Neural cell (in vitro differentiated cells): ENCODE measurements at regions not wholly inside any gene's neighbourhood (a gene's known extent, or its start where the extent isn't known, plus 50 kb on each side); places are given as distances from the start of the nearest gene placed in this dataset.

ENCODE experiments used
- EP300 ChIP-seq: fragments of 450-650 bp; conservative IDR thresholded peaks from 2 replicates; pipeline ENCODE4 v1.6.1; 2014; ENCODE audit warnings: antibody characterized with exemption, mild to moderate bottlenecking, moderate library complexity; ENCODE audit not compliant: poor library complexity, severe bottlenecking
- EZH2 ChIP-seq: fragments of 200-600, 300-800 bp; shearing (Covaris generic), sonication (generic); IDR thresholded peaks from 2 replicates; pipeline ENCODE4 v1.6.1; 2014; ENCODE audit warnings: antibody characterized with exemption, low read length, borderline replicate concordance, mild to moderate bottlenecking; ENCODE audit not compliant: insufficient read depth, poor library complexity, severe bottlenecking
- MXI1 ChIP-seq: fragments of 450-650 bp; conservative IDR thresholded peaks from 2 replicates; pipeline ENCODE4 v1.6.1; 2014; ENCODE audit warnings: antibody characterized with exemption, mild to moderate bottlenecking; ENCODE audit not compliant: poor library complexity, severe bottlenecking
- POLR2AphosphoS5 ChIP-seq: IDR thresholded peaks from 2 replicates; pipeline ENCODE4 v1.6.1; 2012
- RAD21 ChIP-seq: fragments of 450-650 bp; conservative IDR thresholded peaks from 2 replicates; pipeline ENCODE4 v1.6.1; 2014; ENCODE audit warnings: antibody characterized with exemption, mild to moderate bottlenecking, moderate library complexity
- TAF1 ChIP-seq: IDR thresholded peaks from 2 replicates; pipeline ENCODE4 v1.6.1; 2012; ENCODE audit warnings: low read depth
- TF ChIP-seq, protein P1 (sequence below): fragments of 450-650 bp; IDR thresholded peaks from 2 replicates; pipeline ENCODE4 v1.5.1; 2014; ENCODE audit warnings: antibody characterized with exemption, mild to moderate bottlenecking, moderate library complexity; ENCODE audit not compliant: poor library complexity, severe bottlenecking
- TF ChIP-seq, protein P2 (sequence below): IDR thresholded peaks from 2 replicates; pipeline ENCODE4 v1.6.1; 2012; ENCODE audit warnings: borderline replicate concordance

DNA sequence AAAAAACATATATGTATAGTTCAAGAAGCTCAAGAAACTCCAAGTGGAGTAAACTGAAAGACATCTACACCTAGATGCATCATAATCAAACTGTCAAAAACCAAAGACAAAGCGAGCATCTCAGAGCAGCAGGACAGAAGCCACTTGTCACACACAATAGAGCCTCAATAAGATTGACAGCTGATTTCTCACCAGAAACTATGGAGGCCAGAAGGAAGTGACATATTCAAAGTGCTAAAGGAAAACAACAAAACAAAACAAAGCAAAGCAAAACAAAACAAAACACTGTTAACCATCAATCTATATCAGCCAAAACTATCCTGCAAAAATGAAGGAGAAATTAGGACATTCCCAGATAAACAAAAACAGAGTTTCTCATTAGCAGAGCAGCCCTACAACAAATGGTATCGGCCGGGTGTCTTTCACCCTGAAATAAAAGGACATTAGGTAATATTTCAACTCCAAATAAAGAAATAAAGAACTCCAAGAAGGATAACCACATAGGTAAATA lies 65.8 kb upstream of the SEPTIN5 start:
- TF ChIP-seq, protein P1, sequence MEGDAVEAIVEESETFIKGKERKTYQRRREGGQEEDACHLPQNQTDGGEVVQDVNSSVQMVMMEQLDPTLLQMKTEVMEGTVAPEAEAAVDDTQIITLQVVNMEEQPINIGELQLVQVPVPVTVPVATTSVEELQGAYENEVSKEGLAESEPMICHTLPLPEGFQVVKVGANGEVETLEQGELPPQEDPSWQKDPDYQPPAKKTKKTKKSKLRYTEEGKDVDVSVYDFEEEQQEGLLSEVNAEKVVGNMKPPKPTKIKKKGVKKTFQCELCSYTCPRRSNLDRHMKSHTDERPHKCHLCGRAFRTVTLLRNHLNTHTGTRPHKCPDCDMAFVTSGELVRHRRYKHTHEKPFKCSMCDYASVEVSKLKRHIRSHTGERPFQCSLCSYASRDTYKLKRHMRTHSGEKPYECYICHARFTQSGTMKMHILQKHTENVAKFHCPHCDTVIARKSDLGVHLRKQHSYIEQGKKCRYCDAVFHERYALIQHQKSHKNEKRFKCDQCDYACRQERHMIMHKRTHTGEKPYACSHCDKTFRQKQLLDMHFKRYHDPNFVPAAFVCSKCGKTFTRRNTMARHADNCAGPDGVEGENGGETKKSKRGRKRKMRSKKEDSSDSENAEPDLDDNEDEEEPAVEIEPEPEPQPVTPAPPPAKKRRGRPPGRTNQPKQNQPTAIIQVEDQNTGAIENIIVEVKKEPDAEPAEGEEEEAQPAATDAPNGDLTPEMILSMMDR, result no peak
- TF ChIP-seq POLR2AphosphoS5 (no peak), TAF1 (no peak), MXI1 (no peak), RAD21 (no peak), EP300 (no peak), EZH2 (no peak)
- TF ChIP-seq, protein P2, sequence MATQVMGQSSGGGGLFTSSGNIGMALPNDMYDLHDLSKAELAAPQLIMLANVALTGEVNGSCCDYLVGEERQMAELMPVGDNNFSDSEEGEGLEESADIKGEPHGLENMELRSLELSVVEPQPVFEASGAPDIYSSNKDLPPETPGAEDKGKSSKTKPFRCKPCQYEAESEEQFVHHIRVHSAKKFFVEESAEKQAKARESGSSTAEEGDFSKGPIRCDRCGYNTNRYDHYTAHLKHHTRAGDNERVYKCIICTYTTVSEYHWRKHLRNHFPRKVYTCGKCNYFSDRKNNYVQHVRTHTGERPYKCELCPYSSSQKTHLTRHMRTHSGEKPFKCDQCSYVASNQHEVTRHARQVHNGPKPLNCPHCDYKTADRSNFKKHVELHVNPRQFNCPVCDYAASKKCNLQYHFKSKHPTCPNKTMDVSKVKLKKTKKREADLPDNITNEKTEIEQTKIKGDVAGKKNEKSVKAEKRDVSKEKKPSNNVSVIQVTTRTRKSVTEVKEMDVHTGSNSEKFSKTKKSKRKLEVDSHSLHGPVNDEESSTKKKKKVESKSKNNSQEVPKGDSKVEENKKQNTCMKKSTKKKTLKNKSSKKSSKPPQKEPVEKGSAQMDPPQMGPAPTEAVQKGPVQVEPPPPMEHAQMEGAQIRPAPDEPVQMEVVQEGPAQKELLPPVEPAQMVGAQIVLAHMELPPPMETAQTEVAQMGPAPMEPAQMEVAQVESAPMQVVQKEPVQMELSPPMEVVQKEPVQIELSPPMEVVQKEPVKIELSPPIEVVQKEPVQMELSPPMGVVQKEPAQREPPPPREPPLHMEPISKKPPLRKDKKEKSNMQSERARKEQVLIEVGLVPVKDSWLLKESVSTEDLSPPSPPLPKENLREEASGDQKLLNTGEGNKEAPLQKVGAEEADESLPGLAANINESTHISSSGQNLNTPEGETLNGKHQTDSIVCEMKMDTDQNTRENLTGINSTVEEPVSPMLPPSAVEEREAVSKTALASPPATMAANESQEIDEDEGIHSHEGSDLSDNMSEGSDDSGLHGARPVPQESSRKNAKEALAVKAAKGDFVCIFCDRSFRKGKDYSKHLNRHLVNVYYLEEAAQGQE, result no peak
